ENCODE measurements at regions not wholly inside any gene's neighbourhood (a gene's known extent, or its start where the extent isn't known, plus 50 kb on each side); places are given as distances from the start of the nearest gene placed in this dataset.

DNA sequence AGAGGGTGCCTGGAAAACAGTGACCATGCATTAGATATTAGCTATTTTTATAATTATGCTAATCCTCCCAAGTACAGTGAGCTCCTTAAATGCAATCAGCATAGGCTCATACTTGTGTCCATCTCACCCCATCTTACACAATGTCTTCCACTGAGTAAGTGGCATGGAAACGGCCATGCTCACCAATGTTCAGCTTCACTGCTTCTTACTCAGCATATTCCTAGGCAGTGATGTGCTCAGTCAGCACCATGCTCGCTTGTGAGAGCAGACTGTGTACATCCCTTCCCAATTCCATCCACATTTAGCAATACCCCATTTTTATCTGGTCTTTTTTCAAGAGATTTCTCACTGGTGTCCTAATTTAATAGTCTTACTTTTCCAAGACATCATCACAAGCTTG lies 454.8 kb upstream of the SOX9 start:
- no peak for TF ChIP-seq POLR2AphosphoS5 (IDR thresholded peaks at IDR 0.05; ENCODE audit: insufficient read depth in 1 of 2, low read depth in 1 of 2)
- TF ChIP-seq, protein P1, sequence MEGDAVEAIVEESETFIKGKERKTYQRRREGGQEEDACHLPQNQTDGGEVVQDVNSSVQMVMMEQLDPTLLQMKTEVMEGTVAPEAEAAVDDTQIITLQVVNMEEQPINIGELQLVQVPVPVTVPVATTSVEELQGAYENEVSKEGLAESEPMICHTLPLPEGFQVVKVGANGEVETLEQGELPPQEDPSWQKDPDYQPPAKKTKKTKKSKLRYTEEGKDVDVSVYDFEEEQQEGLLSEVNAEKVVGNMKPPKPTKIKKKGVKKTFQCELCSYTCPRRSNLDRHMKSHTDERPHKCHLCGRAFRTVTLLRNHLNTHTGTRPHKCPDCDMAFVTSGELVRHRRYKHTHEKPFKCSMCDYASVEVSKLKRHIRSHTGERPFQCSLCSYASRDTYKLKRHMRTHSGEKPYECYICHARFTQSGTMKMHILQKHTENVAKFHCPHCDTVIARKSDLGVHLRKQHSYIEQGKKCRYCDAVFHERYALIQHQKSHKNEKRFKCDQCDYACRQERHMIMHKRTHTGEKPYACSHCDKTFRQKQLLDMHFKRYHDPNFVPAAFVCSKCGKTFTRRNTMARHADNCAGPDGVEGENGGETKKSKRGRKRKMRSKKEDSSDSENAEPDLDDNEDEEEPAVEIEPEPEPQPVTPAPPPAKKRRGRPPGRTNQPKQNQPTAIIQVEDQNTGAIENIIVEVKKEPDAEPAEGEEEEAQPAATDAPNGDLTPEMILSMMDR (IDR thresholded peaks at IDR 0.05), result no peak
- TF ChIP-seq POLR2A (IDR thresholded peaks at IDR 0.05), result no peak
- H3K4me3 ChIP-seq, result no peak overlapping the region
- H3K27ac ChIP-seq, result no peak overlapping the region
- no peaks in the 10 kb centered on the region for H3K9me3 ChIP-seq
- intact Hi-C loops (cut with DNase I), result no loop called here
- no peak for DNase-seq (ENCODE audit: extremely low spot score in 2 of 2)
- no peaks in the 10 kb centered on the region for H3K4me1 ChIP-seq
- H3K36me3 ChIP-seq, result no peaks in the 10 kb centered on the region
- no peaks in the 10 kb centered on the region for H3K27me3 ChIP-seq

DNA sequence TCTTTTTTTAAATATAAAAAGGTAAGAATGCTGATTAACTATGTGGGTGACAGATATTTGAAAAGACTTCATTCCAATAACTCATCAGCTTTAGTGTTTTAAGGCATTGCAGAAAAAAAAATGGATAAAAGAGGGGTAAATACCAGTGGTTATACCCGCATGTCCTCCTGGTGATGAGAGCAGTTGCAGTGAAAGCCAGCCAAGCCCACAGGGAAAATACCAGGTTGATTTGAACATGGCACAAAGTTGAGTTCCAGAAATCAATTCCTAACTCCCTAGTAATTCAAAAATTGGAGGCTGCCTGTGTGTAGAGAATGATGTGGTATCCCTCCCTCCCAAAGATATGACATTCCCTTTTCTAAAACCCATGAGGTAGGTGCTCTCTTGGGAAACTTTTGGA lies 453.2 kb upstream of the SOX9 start:
- H3K27me3 ChIP-seq, result no peaks in the 10 kb centered on the region
- no peak overlapping the region for H3K4me3 ChIP-seq
- H3K36me3 ChIP-seq, result no peaks in the 10 kb centered on the region
- no peak for DNase-seq (ENCODE audit: extremely low spot score in 2 of 2)
- no peaks in the 10 kb centered on the region for H3K9me3 ChIP-seq
- TF ChIP-seq, protein P1 (IDR thresholded peaks at IDR 0.05), result no peak
- TF ChIP-seq POLR2AphosphoS5 (IDR thresholded peaks at IDR 0.05; ENCODE audit: insufficient read depth in 1 of 2, low read depth in 1 of 2) (no peak), POLR2A (IDR thresholded peaks at IDR 0.05) (no peak)
- intact Hi-C loops (cut with DNase I), result no loop called here
- no peak overlapping the region for H3K27ac ChIP-seq
- H3K4me1 ChIP-seq, result no peaks in the 10 kb centered on the region

GRCh38 chr17:71668807-71669206 lies 452.0 kb upstream of the SOX9 start:
- no peak for TF ChIP-seq POLR2A (IDR thresholded peaks at IDR 0.05)
- no peak for TF ChIP-seq POLR2AphosphoS5 (IDR thresholded peaks at IDR 0.05; ENCODE audit: insufficient read depth in 1 of 2, low read depth in 1 of 2)
- TF ChIP-seq, protein P1 (IDR thresholded peaks at IDR 0.05), result no peak
- no peaks in the 10 kb centered on the region for H3K36me3 ChIP-seq
- no peak for DNase-seq (ENCODE audit: extremely low spot score in 2 of 2)
- intact Hi-C loops (cut with DNase I), result no loop called here
- no peaks in the 10 kb centered on the region for H3K27me3 ChIP-seq
- H3K4me3 ChIP-seq, result no peak overlapping the region
- H3K4me1 ChIP-seq, result no peaks in the 10 kb centered on the region
- no peak overlapping the region for H3K27ac ChIP-seq
- H3K9me3 ChIP-seq, result no peaks in the 10 kb centered on the region

GRCh38 chr17:71677439-71677838 lies 443.4 kb upstream of the SOX9 start:
- Histone ChIP-seq H3K4me3 (no peak overlapping the region), H3K27ac (no peak overlapping the region), H3K36me3 (no peaks in the 10 kb centered on the region), H3K27me3 (no peaks in the 10 kb centered on the region), H3K4me1 (no peaks in the 10 kb centered on the region), H3K9me3 (no peaks in the 10 kb centered on the region)
- no peak for DNase-seq (ENCODE audit: extremely low spot score in 2 of 2)
- intact Hi-C loops (cut with DNase I), result no loop called here
- no peak for TF ChIP-seq POLR2AphosphoS5 (IDR thresholded peaks at IDR 0.05; ENCODE audit: insufficient read depth in 1 of 2, low read depth in 1 of 2)
- TF ChIP-seq, protein P1 (IDR thresholded peaks at IDR 0.05), result no peak
- no peak for TF ChIP-seq POLR2A (IDR thresholded peaks at IDR 0.05)

DNA sequence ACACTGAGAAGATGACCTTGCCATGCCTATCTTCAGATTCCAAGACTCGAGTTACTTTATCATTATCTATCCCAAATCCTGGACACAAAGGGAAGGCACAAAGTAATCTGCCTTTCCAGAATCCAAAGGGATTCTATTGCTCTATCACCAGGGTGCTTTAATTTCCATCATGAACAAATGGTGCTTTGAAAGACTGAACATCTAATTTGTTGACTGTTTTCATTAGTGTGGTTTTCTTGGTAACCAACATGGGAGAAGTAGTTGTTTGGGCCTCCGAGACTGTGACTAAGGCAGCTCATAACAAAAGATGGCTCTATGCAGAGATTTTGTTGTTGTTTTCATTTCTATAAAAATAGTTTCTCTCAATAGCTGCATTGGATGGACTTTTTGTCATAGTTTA lies 441.0 kb upstream of the SOX9 start:
- Histone ChIP-seq H3K36me3 (no peaks in the 10 kb centered on the region), H3K27me3 (no peaks in the 10 kb centered on the region), H3K9me3 (no peaks in the 10 kb centered on the region), H3K4me3 (no peak overlapping the region), H3K27ac (no peak overlapping the region), H3K4me1 (no peaks in the 10 kb centered on the region)
- TF ChIP-seq POLR2A (IDR thresholded peaks at IDR 0.05) (no peak), POLR2AphosphoS5 (IDR thresholded peaks at IDR 0.05; ENCODE audit: insufficient read depth in 1 of 2, low read depth in 1 of 2) (no peak)
- TF ChIP-seq, protein P1 (IDR thresholded peaks at IDR 0.05), result no peak
- intact Hi-C loops (cut with DNase I), result no loop called here
- no peak for DNase-seq (ENCODE audit: extremely low spot score in 2 of 2)

Data from vagina (tissue), 2 donors.